Stomach smooth muscle (tissue), 2 donors: ENCODE measurements at regions not wholly inside any gene's neighbourhood (a gene's known extent, or its start where the extent isn't known, plus 50 kb on each side); places are given as distances from the start of the nearest gene placed in this dataset.

Source experiments
- H3K27ac ChIP-seq: one replicate; pipeline ENCODE4 v1.7.0; 2013; ENCODE audit warnings: mild to moderate bottlenecking, low read length, inconsistent platforms
- H3K27me3 ChIP-seq, 2 donors: one replicate each; pipeline ENCODE4 v1.7.0; 2013; ENCODE audit warnings: low read length in 2 of 2; ENCODE audit not compliant: insufficient read depth in 2 of 2, control insufficient read depth in 1 of 2
- H3K36me3 ChIP-seq, 2 donors: one replicate each; pipeline ENCODE4 v1.7.0; 2013; ENCODE audit warnings: low read length in 2 of 2; ENCODE audit not compliant: control insufficient read depth in 2 of 2, insufficient read depth in 2 of 2
- H3K4me1 ChIP-seq: one replicate; pipeline ENCODE4 v1.7.0; 2013; ENCODE audit warnings: low read length; ENCODE audit not compliant: control insufficient read depth, insufficient read depth
- H3K4me3 ChIP-seq, 2 donors: one replicate each; pipeline ENCODE4 v1.7.0; 2013; ENCODE audit warnings: low read length in 2 of 2
- H3K9ac ChIP-seq, 2 donors: one replicate each; pipeline ENCODE4 v1.7.0; 2013; ENCODE audit warnings: low read length in 2 of 2, mild to moderate bottlenecking in 1 of 2
- H3K9me3 ChIP-seq, 2 donors: one replicate each; pipeline ENCODE4 v1.7.0; 2013; ENCODE audit warnings: low read length in 2 of 2; ENCODE audit not compliant: control insufficient read depth in 2 of 2
- donor health status: healthy.
- donor health status: Pancreatic carcinoma.

GRCh38 chr13:112236016-112236415 is 140.1 kb upstream of the SPACA7 start:
- Histone ChIP-seq H3K4me3 (no peak overlapping the region), H3K9me3 (no peaks in the 10 kb centered on the region), H3K36me3 (no peaks in the 10 kb centered on the region), H3K27me3 (peaks cover 0 to 4% of the 10 kb centered on the region in 2 donors), H3K27ac (no peak overlapping the region), H3K4me1 (no peaks in the 10 kb centered on the region), H3K9ac (no peak overlapping the region)

- Histone ChIP-seq H3K4me1 (no peaks in the 10 kb centered on the region), H3K9ac (no peak overlapping the region)
These were observed 139.5 kb upstream of the SPACA7 start for GRCh38 chr13:112236539-112237197.

GRCh38 chr13:112238436-112238995 is 137.6 kb upstream of the SPACA7 start:
- no peaks in the 10 kb centered on the region for H3K9me3 ChIP-seq
- H3K27me3 ChIP-seq, result peaks cover 0 to 5% of the 10 kb centered on the region in 2 donors
- no peaks in the 10 kb centered on the region for H3K4me1 ChIP-seq
- no peak overlapping the region for H3K4me3 ChIP-seq
- H3K36me3 ChIP-seq, result no peaks in the 10 kb centered on the region
- no peak overlapping the region for H3K9ac ChIP-seq
- no peak overlapping the region for H3K27ac ChIP-seq

More at GRCh38 chr13:112236539-112237197, 139.5 kb upstream of the SPACA7 start:
- Histone ChIP-seq H3K27me3 (peaks cover 0 to 4% of the 10 kb centered on the region in 2 donors), H3K4me3 (no peak overlapping the region), H3K9me3 (no peaks in the 10 kb centered on the region), H3K27ac (no peak overlapping the region), H3K36me3 (no peaks in the 10 kb centered on the region)

GRCh38 chr13:112240076-112240475 is 136.1 kb upstream of the SPACA7 start:
- no peaks in the 10 kb centered on the region for H3K9me3 ChIP-seq
- no peaks in the 10 kb centered on the region for H3K36me3 ChIP-seq
- no peak overlapping the region for H3K4me3 ChIP-seq
- H3K27me3 ChIP-seq, result peaks cover 0 to 6% of the 10 kb centered on the region in 2 donors
- H3K9ac ChIP-seq, result no peak overlapping the region
- no peak overlapping the region for H3K27ac ChIP-seq
- H3K4me1 ChIP-seq, result no peaks in the 10 kb centered on the region

- Histone ChIP-seq H3K9me3 (no peaks in the 10 kb centered on the region), H3K9ac (no peak overlapping the region), H3K27ac (no peak overlapping the region), H3K4me3 (no peak overlapping the region), H3K4me1 (no peaks in the 10 kb centered on the region), H3K27me3 (peaks cover 0 to 4% of the 10 kb centered on the region in 2 donors), H3K36me3 (no peaks in the 10 kb centered on the region)
These were observed 134.9 kb upstream of the SPACA7 start for GRCh38 chr13:112241288-112241687.

- Histone ChIP-seq H3K4me1 (no peaks in the 10 kb centered on the region), H3K9ac (no peak overlapping the region)
These were observed 133.4 kb upstream of the SPACA7 start for GRCh38 chr13:112242777-112243176.

GRCh38 chr13:112244061-112244460 is 132.1 kb upstream of the SPACA7 start:
- H3K4me3 ChIP-seq, result no peak overlapping the region
- no peaks in the 10 kb centered on the region for H3K4me1 ChIP-seq
- H3K9me3 ChIP-seq, result no peaks in the 10 kb centered on the region
- no peak overlapping the region for H3K27ac ChIP-seq
- no peaks in the 10 kb centered on the region for H3K36me3 ChIP-seq
- no peak overlapping the region for H3K9ac ChIP-seq
- peaks cover 0 to 4% of the 10 kb centered on the region in 2 donors for H3K27me3 ChIP-seq

More at GRCh38 chr13:112242777-112243176, 133.4 kb upstream of the SPACA7 start:
- no peak overlapping the region for H3K27ac ChIP-seq
- no peak overlapping the region for H3K4me3 ChIP-seq
- no peaks in the 10 kb centered on the region for H3K36me3 ChIP-seq
- H3K9me3 ChIP-seq, result no peaks in the 10 kb centered on the region
- H3K27me3 ChIP-seq, result peaks cover 0 to 4% of the 10 kb centered on the region in 2 donors

GRCh38 chr13:112244495-112245177 is 131.5 kb upstream of the SPACA7 start:
- H3K4me1 ChIP-seq, result no peaks in the 10 kb centered on the region
- H3K27ac ChIP-seq, result no peak overlapping the region
- peaks cover 0 to 7% of the 10 kb centered on the region in 2 donors for H3K27me3 ChIP-seq
- H3K36me3 ChIP-seq, result no peaks in the 10 kb centered on the region
- no peak overlapping the region for H3K4me3 ChIP-seq
- H3K9me3 ChIP-seq, result no peaks in the 10 kb centered on the region
- no peak overlapping the region for H3K9ac ChIP-seq

GRCh38 chr13:112245179-112245724 is 130.9 kb upstream of the SPACA7 start:
- no peaks in the 10 kb centered on the region for H3K9me3 ChIP-seq
- H3K36me3 ChIP-seq, result no peaks in the 10 kb centered on the region
- H3K4me3 ChIP-seq, result no peak overlapping the region
- H3K27ac ChIP-seq, result no peak overlapping the region
- no peak overlapping the region for H3K9ac ChIP-seq
- H3K27me3 ChIP-seq, result peaks cover 0 to 12% of the 10 kb centered on the region in 2 donors
- no peaks in the 10 kb centered on the region for H3K4me1 ChIP-seq

GRCh38 chr13:112245989-112246388 is 130.2 kb upstream of the SPACA7 start:
- H3K9ac ChIP-seq, result no peak overlapping the region
- no peaks in the 10 kb centered on the region for H3K4me1 ChIP-seq
- no peaks in the 10 kb centered on the region for H3K36me3 ChIP-seq
- H3K27ac ChIP-seq, result no peak overlapping the region
- H3K4me3 ChIP-seq, result no peak overlapping the region
- peaks cover 2 to 16% of the 10 kb centered on the region in 2 donors for H3K27me3 ChIP-seq
- no peaks in the 10 kb centered on the region for H3K9me3 ChIP-seq
